ENCODE measurements at regions not wholly inside any gene's neighbourhood (a gene's known extent, or its start where the extent isn't known, plus 50 kb on each side); places are given as distances from the start of the nearest gene placed in this dataset.

DNA sequence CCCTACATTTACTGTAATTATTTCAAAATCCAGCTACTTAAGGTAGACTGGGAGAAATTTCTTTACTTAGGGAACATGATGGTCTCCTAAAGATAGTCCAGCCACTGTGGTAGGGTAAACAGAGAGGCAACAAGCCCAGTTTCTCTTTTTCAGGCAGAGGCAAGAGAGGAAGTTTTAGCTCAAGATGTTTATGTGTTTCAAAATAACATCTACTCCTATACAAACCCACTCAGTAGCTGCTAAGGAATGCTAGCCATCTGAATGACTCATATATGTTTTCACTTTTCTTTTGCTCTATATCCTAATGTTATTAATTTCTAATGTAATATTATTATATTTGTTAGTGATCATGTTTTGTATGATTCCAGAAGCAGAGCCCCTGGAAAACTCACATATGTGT, 856.6 kb downstream of the PLA2G4A start:
- TF ChIP-seq CTCF (IDR thresholded peaks at IDR 0.05) (no peak), POLR2A (IDR thresholded peaks at IDR 0.05) (no peak)
